DOHH2 (cell line): ENCODE measurements at regions not wholly inside any gene's neighbourhood (a gene's known extent, or its start where the extent isn't known, plus 50 kb on each side); places are given as distances from the start of the nearest gene placed in this dataset.

ENCODE experiments used
- H3F3A ChIP-seq: fragments of 200-600 bp; sonication (generic), shearing (Covaris generic); 2 replicates; pipeline ENCODE4 v1.6.0; 2016; ENCODE audit warnings: antibody characterized with exemption, mild to moderate bottlenecking; ENCODE audit not compliant: control insufficient read depth, insufficient read depth
- H3K27ac ChIP-seq: fragments of 200-600 bp; sonication (generic); 2 replicates; pipeline ENCODE4 v1.5.1; 2014; ENCODE audit warnings: low read depth, mild to moderate bottlenecking, low read length, moderate library complexity
- H3K27me3 ChIP-seq: fragments of 200-600 bp; sonication (generic); 2 replicates; pipeline ENCODE4 v1.6.1; 2014; ENCODE audit warnings: mild to moderate bottlenecking, low read length, mixed read lengths; ENCODE audit not compliant: control insufficient read depth
- H3K36me3 ChIP-seq: fragments of 200-600 bp; sonication (generic); 2 replicates; pipeline ENCODE4 v1.6.1; 2014; ENCODE audit warnings: mild to moderate bottlenecking, low read length, moderate library complexity, mixed read lengths; ENCODE audit not compliant: control insufficient read depth
- H3K4me1 ChIP-seq: fragments of 200-600 bp; sonication (generic); 2 replicates; pipeline ENCODE4 v1.6.1; 2014; ENCODE audit warnings: mild to moderate bottlenecking, low read length, mixed read lengths; ENCODE audit not compliant: control insufficient read depth
- H3K4me2 ChIP-seq: fragments of 200-600 bp; sonication (generic); 2 replicates; pipeline ENCODE4 v1.6.0; 2014; ENCODE audit warnings: mild to moderate bottlenecking, low read length, moderate library complexity
- H3K4me3 ChIP-seq: fragments of 200-600 bp; sonication (generic); 2 replicates; pipeline ENCODE4 v1.5.1; 2014; ENCODE audit warnings: mild to moderate bottlenecking, low read length, mixed read lengths
- H3K79me2 ChIP-seq: fragments of 200-600 bp; sonication (generic); 2 replicates; pipeline ENCODE4 v1.6.1; 2014; ENCODE audit warnings: mild to moderate bottlenecking, low read length, mixed read lengths; ENCODE audit not compliant: control insufficient read depth
- H3K9me2 ChIP-seq: fragments of 200-600 bp; sonication (generic); replicated peaks from 2 replicates; pipeline ENCODE4 v1.6.1; 2014; ENCODE audit warnings: mild to moderate bottlenecking, low read length, mixed read lengths; ENCODE audit not compliant: control insufficient read depth
- H3K9me3 ChIP-seq: fragments of 200-600 bp; sonication (generic); 2 replicates; pipeline ENCODE4 v1.6.1; 2014; ENCODE audit warnings: antibody characterized with exemption, low read length, mixed read lengths; ENCODE audit not compliant: control insufficient read depth, insufficient read depth
- H4K20me1 ChIP-seq: fragments of 200-600 bp; sonication (generic); 2 replicates; pipeline ENCODE4 v1.6.0; 2014; ENCODE audit warnings: low read depth, mild to moderate bottlenecking, antibody characterized with exemption, low read length, moderate library complexity; ENCODE audit not compliant: control insufficient read depth, insufficient read depth
- EZH2phosphoT487 ChIP-seq: fragments of 200-600 bp; sonication (generic); IDR thresholded peaks from 2 replicates; pipeline ENCODE4 v1.6.1; 2017; ENCODE audit warnings: borderline replicate concordance, mild to moderate bottlenecking, antibody characterized with exemption, low read length, moderate library complexity, mixed read lengths
- TF ChIP-seq, protein P1 (sequence below): fragments of 200-600 bp; sonication (generic); IDR thresholded peaks from one replicate; pipeline ENCODE4 v1.5.1; 2014; ENCODE audit warnings: antibody characterized with exemption, mild to moderate bottlenecking, low read depth, low read length; ENCODE audit not compliant: poor library complexity, severe bottlenecking

- no peak for TF ChIP-seq EZH2phosphoT487
- TF ChIP-seq, protein P1, sequence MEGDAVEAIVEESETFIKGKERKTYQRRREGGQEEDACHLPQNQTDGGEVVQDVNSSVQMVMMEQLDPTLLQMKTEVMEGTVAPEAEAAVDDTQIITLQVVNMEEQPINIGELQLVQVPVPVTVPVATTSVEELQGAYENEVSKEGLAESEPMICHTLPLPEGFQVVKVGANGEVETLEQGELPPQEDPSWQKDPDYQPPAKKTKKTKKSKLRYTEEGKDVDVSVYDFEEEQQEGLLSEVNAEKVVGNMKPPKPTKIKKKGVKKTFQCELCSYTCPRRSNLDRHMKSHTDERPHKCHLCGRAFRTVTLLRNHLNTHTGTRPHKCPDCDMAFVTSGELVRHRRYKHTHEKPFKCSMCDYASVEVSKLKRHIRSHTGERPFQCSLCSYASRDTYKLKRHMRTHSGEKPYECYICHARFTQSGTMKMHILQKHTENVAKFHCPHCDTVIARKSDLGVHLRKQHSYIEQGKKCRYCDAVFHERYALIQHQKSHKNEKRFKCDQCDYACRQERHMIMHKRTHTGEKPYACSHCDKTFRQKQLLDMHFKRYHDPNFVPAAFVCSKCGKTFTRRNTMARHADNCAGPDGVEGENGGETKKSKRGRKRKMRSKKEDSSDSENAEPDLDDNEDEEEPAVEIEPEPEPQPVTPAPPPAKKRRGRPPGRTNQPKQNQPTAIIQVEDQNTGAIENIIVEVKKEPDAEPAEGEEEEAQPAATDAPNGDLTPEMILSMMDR, result no peak
- Histone ChIP-seq H3K4me1 (no peaks in the 10 kb centered on the region), H3K79me2 (no peaks in the 10 kb centered on the region), H3K9me3 (no peaks in the 10 kb centered on the region), H4K20me1 (no peaks in the 10 kb centered on the region), H3K36me3 (no peaks in the 10 kb centered on the region), H3K4me3 (no peak overlapping the region), H3K27ac (no peak overlapping the region), H3F3A (no peaks in the 10 kb centered on the region), H3K4me2 (no peak overlapping the region), H3K9me2 (no peaks in the 10 kb centered on the region), H3K27me3 (no peaks in the 10 kb centered on the region)
Measured at GRCh38 chr6:868201-868600, 175.3 kb upstream of the EXOC2 start.

DNA sequence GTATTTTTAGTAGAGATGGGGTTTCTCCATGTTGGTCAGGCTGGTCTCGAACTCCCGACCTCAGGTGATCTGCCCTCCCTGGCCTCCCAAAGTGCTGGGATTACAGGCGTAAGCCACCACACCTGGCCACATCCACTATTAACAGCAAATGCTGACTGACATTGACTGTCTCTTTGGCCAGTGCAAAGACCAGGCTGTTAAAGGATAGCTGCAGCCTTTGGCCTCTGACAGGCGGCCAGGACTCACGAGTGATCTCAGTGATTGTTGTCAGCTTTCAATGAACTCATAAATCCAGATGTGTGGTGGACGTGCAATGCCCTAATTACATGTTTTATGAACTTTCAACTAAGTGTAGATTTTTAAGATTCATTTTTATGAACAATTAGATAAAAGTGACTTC, 174.4 kb upstream of the EXOC2 start:
- no peak overlapping the region for H3K4me2 ChIP-seq
- H3K9me2 ChIP-seq, result no peaks in the 10 kb centered on the region
- H3K36me3 ChIP-seq, result no peaks in the 10 kb centered on the region
- no peaks in the 10 kb centered on the region for H3K4me1 ChIP-seq
- H3K27ac ChIP-seq, result no peak overlapping the region
- no peak for TF ChIP-seq EZH2phosphoT487
- TF ChIP-seq, protein P1, result no peak
- H3F3A ChIP-seq, result no peaks in the 10 kb centered on the region
- no peaks in the 10 kb centered on the region for H3K9me3 ChIP-seq
- H3K4me3 ChIP-seq, result no peak overlapping the region
- H4K20me1 ChIP-seq, result no peaks in the 10 kb centered on the region
- H3K27me3 ChIP-seq, result no peaks in the 10 kb centered on the region
- no peaks in the 10 kb centered on the region for H3K79me2 ChIP-seq

- H3K9me3 ChIP-seq, result no peaks in the 10 kb centered on the region
- H3F3A ChIP-seq, result no peaks in the 10 kb centered on the region
- no peak for TF ChIP-seq EZH2phosphoT487
- TF ChIP-seq, protein P1, result no peak
- no peaks in the 10 kb centered on the region for H3K79me2 ChIP-seq
- no peak overlapping the region for H3K4me2 ChIP-seq
- no peaks in the 10 kb centered on the region for H3K4me1 ChIP-seq
- no peaks in the 10 kb centered on the region for H3K27me3 ChIP-seq
- no peaks in the 10 kb centered on the region for H3K9me2 ChIP-seq
- H3K36me3 ChIP-seq, result no peaks in the 10 kb centered on the region
- no peaks in the 10 kb centered on the region for H4K20me1 ChIP-seq
- no peak overlapping the region for H3K27ac ChIP-seq
- no peak overlapping the region for H3K4me3 ChIP-seq
Measured at GRCh38 chr6:866316-866715, 173.4 kb upstream of the EXOC2 start.

DNA sequence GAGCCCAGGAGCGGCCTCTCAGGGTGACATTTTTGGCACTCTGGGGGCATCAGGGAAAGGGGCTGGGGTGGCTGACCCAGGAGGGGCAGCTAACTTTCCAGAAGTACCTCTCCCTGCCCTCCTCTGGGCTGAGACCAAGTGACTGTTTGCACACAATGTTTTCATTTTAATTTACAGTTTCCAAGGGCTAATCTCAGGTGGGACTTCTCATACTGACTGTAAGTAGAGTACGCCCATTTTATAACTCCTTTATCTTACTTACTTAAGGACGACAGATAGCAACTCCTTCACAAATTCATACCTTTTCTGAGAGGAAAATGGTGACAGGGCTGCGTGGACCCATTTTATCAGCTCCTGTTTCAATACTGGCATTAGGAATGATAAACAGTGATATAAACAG, 172.9 kb upstream of the EXOC2 start:
- Histone ChIP-seq H3K4me2 (no peak overlapping the region), H3K36me3 (no peaks in the 10 kb centered on the region), H3K27me3 (no peaks in the 10 kb centered on the region), H3K9me3 (no peaks in the 10 kb centered on the region), H4K20me1 (no peaks in the 10 kb centered on the region), H3K4me3 (no peak overlapping the region), H3K79me2 (no peaks in the 10 kb centered on the region), H3F3A (no peaks in the 10 kb centered on the region), H3K27ac (no peak overlapping the region), H3K4me1 (no peaks in the 10 kb centered on the region), H3K9me2 (no peaks in the 10 kb centered on the region)
- TF ChIP-seq EZH2phosphoT487, result no peak
- TF ChIP-seq, protein P1, result no peak
